Fibroblast of pulmonary artery (primary cell): ENCODE measurements at regions not wholly inside any gene's neighbourhood (a gene's known extent, or its start where the extent isn't known, plus 50 kb on each side); places are given as distances from the start of the nearest gene placed in this dataset.

ENCODE experiments used
- DNase-seq: peaks from one replicate; pipeline ENCODE4 v3.0.0-alpha.2; 2010; ENCODE audit warnings: low read depth
- H3K4me3 ChIP-seq: replicated peaks from 2 replicates; pipeline ENCODE4 v1.5.1; 2011; ENCODE audit warnings: low read depth, mild to moderate bottlenecking, control low read depth, low read length, moderate library complexity
- CTCF ChIP-seq: IDR thresholded peaks from 2 replicates; pipeline ENCODE4 v1.5.1; 2011; ENCODE audit warnings: mild to moderate bottlenecking, control low read depth, low read length, inconsistent platforms; ENCODE audit errors: missing control alignments

- DNase-seq: peak; percentile 39
- TF ChIP-seq CTCF: no peak
- no peak overlapping the region for H3K4me3 ChIP-seq
These were observed 131.5 kb upstream of the CTTNBP2NL start for GRCh38 chr1:112264553-112264952.

- no peak overlapping the region for H3K4me3 ChIP-seq
- DNase-seq: no peak
- TF ChIP-seq CTCF: no peak
These were observed 130.1 kb upstream of the CTTNBP2NL start for GRCh38 chr1:112265931-112266330.

GRCh38 chr1:112267206-112267605 is 128.8 kb upstream of the CTTNBP2NL start:
- no peak for TF ChIP-seq CTCF
- no peak overlapping the region for H3K4me3 ChIP-seq
- no peak for DNase-seq

- DNase-seq: no peak
- TF ChIP-seq CTCF: no peak
- H3K4me3 ChIP-seq: no peak overlapping the region
These were observed 128.1 kb upstream of the CTTNBP2NL start for GRCh38 chr1:112267929-112268328.

GRCh38 chr1:112268408-112268807 is 127.6 kb upstream of the CTTNBP2NL start:
- peak; percentile 39 for DNase-seq

GRCh38 chr1:112271270-112271669 is 124.7 kb upstream of the CTTNBP2NL start:
- no peak for TF ChIP-seq CTCF
- H3K4me3 ChIP-seq: no peak overlapping the region
- DNase-seq: no peak

More at GRCh38 chr1:112268408-112268807, 127.6 kb upstream of the CTTNBP2NL start:
- no peak overlapping the region for H3K4me3 ChIP-seq
- no peak for TF ChIP-seq CTCF

GRCh38 chr1:112272101-112272772 is 123.8 kb upstream of the CTTNBP2NL start:
- no peak overlapping the region for H3K4me3 ChIP-seq
- TF ChIP-seq CTCF: no peak
- DNase-seq: no peak
